Activated naive CD8-positive, alpha-beta T cell treated with anti-CD3 and anti-CD28 coated beads, Interleukin-2, amount 10 ng/mL, durations not matched to agents 7 days and 5 days (primary cell): ENCODE measurements at regions not wholly inside any gene's neighbourhood (a gene's known extent, or its start where the extent isn't known, plus 50 kb on each side); places are given as distances from the start of the nearest gene placed in this dataset.

ENCODE experiments used
- ATAC-seq: fragments of 150-1000 bp; cut with Tn5 transposase; one replicate; pipeline ENCODE4 v1.10.0; 2021; ENCODE audit warnings: low read depth, moderate library complexity
- POLR2A ChIA-PET: fragments of 350-600 bp; sonication (Branson Sonifier 250); formaldehyde crosslinking; loops from one replicate; lab custom pipeline; 2021; ENCODE audit warnings: antibody characterized with exemption; lab: Charles Lee
- DNase-seq: peaks from one replicate; pipeline ENCODE4 v3.0.0; 2021
- H3K27ac Mint-ChIP-seq: one replicate; pipeline ENCODE4 v1.8.0; 2022; ENCODE audit warnings: mild to moderate bottlenecking, mixed read lengths
- H3K27me3 Mint-ChIP-seq: one replicate; pipeline ENCODE4 v1.8.0; 2022; ENCODE audit warnings: mild to moderate bottlenecking, moderate library complexity, mixed read lengths
- H3K36me3 Mint-ChIP-seq: one replicate; pipeline ENCODE4 v1.8.0; 2021; ENCODE audit warnings: mild to moderate bottlenecking, mixed read lengths
- H3K4me1 Mint-ChIP-seq: one replicate; pipeline ENCODE4 v1.8.0; 2021; ENCODE audit warnings: mixed read lengths
- H3K4me3 Mint-ChIP-seq: one replicate; pipeline ENCODE4 v1.8.0; 2022; ENCODE audit warnings: mild to moderate bottlenecking, moderate library complexity, mixed read lengths
- H3K9me3 Mint-ChIP-seq: one replicate; pipeline ENCODE4 v1.8.0; 2021; ENCODE audit warnings: mixed read lengths

DNA sequence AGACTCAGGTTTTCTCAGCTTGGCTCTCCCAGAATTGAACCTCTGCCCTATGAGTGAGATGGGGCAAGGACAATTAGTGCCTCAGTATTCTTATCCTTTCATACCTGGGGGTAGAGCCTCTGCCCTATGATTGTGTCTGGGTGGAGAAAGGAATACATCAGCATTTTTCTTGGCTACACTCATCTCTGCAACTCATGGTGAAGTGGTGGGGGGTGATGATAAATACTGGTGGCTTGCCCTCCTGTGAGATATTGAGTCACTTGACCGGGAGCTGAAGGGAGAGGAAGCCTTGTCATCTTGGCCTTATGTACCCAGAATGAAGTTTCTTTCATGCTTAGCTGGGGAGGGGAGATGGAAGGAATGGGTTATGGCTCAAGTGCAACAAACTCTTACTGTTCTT, 71.3 kb upstream of the ENOX2 start:
- Mint-ChIP-seq H3K36me3 (no peaks in the 10 kb centered on the region), H3K4me1 (no peaks in the 10 kb centered on the region), H3K9me3 (no peaks in the 10 kb centered on the region), H3K4me3 (no peak overlapping the region), H3K27ac (no peak overlapping the region), H3K27me3 (peaks cover 7% of the 10 kb centered on the region)
- POLR2A ChIA-PET = no interaction called here
- DNase-seq (no peak), ATAC-seq (no peak)

GRCh38 chrX:130975947-130976346, 72.9 kb upstream of the ENOX2 start:
- DNase-seq = no peak
- no peaks in the 10 kb centered on the region for H3K9me3 Mint-ChIP-seq
- no peak overlapping the region for H3K4me3 Mint-ChIP-seq
- H3K4me1 Mint-ChIP-seq = no peaks in the 10 kb centered on the region
- no peak overlapping the region for H3K27ac Mint-ChIP-seq
- H3K36me3 Mint-ChIP-seq = no peaks in the 10 kb centered on the region
- POLR2A ChIA-PET = no interaction called here
- peak; percentile 54 for ATAC-seq
- peaks cover 10% of the 10 kb centered on the region for H3K27me3 Mint-ChIP-seq

DNA sequence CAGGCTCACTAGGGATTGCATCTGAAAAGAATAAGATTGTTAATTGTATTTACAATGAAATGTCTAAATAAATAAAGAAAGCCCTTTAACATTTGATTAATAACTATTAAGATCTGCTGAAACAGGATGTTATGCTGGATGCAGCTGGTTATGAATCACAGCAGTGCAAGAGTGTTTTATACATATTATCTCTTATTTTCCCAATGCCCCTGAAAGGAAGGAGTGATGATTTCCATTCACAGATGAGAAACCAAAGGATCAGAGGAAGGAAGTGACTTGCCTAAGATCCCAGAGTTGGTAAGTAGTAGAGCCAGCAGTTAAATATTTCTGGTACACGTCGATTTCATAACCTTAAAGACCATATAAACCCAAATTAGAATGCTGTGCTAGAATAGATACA, 76.3 kb upstream of the ARHGAP36 start:
- DNase-seq = no peak
- Mint-ChIP-seq H3K27me3 (peaks cover 14% of the 10 kb centered on the region), H3K27ac (no peak overlapping the region), H3K4me1 (no peaks in the 10 kb centered on the region), H3K36me3 (no peaks in the 10 kb centered on the region), H3K4me3 (no peak overlapping the region), H3K9me3 (no peaks in the 10 kb centered on the region)
- POLR2A ChIA-PET = no interaction called here
- no peak for ATAC-seq

GRCh38 chrX:130984782-130985181, 73.4 kb upstream of the ARHGAP36 start:
- ATAC-seq (no peak), DNase-seq (no peak)
- Mint-ChIP-seq H3K27ac (no peak overlapping the region), H3K27me3 (peaks cover 12% of the 10 kb centered on the region), H3K4me3 (no peak overlapping the region), H3K9me3 (no peaks in the 10 kb centered on the region), H3K36me3 (no peaks in the 10 kb centered on the region), H3K4me1 (no peaks in the 10 kb centered on the region)
- POLR2A ChIA-PET = no interaction called here

DNA sequence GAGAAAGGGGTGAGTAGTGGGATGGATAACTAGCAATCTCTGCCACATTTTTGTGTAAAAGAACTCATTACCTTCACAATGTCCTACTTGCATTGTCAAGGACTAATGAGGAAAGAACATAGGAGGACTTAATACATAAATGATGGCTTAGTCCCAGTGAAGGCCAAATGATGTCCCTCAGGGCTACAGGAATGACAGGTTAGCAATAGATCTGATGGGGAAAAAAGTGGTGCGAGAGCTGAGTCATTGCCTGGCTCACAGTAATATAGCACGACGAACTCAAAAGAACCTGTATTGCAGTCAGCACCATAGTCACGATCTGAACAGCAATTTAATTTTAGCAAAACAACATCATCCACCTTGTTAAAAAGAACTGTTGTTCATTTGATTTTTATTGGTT, 70.9 kb upstream of the ARHGAP36 start:
- POLR2A ChIA-PET = no interaction called here
- ATAC-seq = no peak

GRCh38 chrX:130990723-130991122, 67.4 kb upstream of the ARHGAP36 start:
- POLR2A ChIA-PET = no interaction called here
- Mint-ChIP-seq H3K27me3 (no peaks in the 10 kb centered on the region), H3K27ac (no peak overlapping the region), H3K4me3 (no peak overlapping the region), H3K9me3 (no peaks in the 10 kb centered on the region), H3K36me3 (no peaks in the 10 kb centered on the region), H3K4me1 (no peaks in the 10 kb centered on the region)
- DNase-seq (no peak), ATAC-seq (no peak)

More for the DNA sequence above, 70.9 kb upstream of the ARHGAP36 start:
- Mint-ChIP-seq H3K9me3 (no peaks in the 10 kb centered on the region), H3K36me3 (no peaks in the 10 kb centered on the region), H3K4me1 (no peaks in the 10 kb centered on the region), H3K27ac (no peak overlapping the region), H3K27me3 (peaks cover 5% of the 10 kb centered on the region), H3K4me3 (no peak overlapping the region)
- no peak for DNase-seq

DNA sequence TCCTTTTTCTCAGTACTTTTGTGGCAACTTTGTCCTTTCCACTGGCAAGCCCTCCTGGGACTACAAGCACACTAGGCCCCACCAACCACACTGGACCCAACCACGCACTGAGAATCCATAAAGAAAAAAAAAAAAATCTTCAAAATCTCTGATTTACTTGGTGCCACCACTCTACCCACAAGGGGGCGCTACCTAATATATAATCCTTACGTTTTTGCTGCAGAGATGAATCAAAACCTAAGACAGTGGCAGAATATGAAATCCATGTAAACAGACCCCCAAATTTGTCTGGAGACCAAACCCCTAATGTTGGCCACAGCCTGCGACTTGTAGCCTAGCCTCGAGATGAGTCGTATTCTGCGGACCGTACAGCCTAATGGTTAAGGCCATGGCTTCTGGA, 63.5 kb upstream of the ARHGAP36 start:
- DNase-seq = no peak
- Mint-ChIP-seq H3K27ac (no peak overlapping the region), H3K9me3 (no peaks in the 10 kb centered on the region), H3K4me1 (no peaks in the 10 kb centered on the region), H3K27me3 (no peaks in the 10 kb centered on the region), H3K36me3 (no peaks in the 10 kb centered on the region), H3K4me3 (no peak overlapping the region)
- ATAC-seq = no peak
- POLR2A ChIA-PET = no interaction called here

DNA sequence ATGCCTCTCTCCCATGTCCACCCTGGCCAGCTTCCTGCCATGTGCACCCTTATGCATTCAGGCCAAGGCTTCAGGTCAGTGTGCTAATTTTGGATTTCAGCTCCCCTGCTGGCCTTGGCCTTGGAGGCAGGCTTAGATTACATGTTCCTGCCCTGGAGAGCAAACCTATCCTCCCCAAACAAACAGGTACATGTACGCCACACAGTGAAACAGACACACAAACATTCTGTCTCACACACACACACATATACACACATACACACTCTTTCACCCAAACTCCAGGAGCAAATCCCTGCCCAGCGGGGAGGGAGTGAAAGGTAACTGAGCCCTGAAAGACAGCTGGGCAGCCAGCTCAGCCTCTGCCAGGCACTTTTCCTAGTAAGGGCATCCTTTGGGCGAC, 62.7 kb upstream of the ARHGAP36 start:
- no peaks in the 10 kb centered on the region for H3K9me3 Mint-ChIP-seq
- DNase-seq (no peak), ATAC-seq (no peak)
- no peaks in the 10 kb centered on the region for H3K4me1 Mint-ChIP-seq
- H3K27ac Mint-ChIP-seq = no peak overlapping the region
- no peaks in the 10 kb centered on the region for H3K27me3 Mint-ChIP-seq
- POLR2A ChIA-PET = no interaction called here
- H3K36me3 Mint-ChIP-seq = no peaks in the 10 kb centered on the region
- no peak overlapping the region for H3K4me3 Mint-ChIP-seq

DNA sequence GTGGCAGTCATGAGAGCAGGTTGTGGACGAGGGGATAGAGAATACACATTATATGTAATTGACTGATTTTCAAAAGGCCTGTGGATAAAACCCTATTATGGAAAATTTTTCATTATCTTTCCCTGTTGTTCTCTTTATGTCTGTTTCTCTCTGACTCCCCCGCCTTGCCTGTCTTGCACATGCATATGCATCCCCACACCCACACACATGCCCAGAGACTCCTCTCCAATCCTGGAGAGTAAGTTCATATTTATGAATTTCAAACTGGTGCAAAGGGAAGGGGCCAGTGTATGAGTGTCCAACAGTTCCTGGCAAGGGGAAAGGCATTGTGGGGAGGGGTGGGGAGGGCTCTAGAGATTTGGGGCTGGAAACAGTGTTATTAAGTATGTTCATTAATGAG, 60.8 kb upstream of the ARHGAP36 start:
- no peak overlapping the region for H3K4me3 Mint-ChIP-seq

GRCh38 chrX:130999360-130999759, 58.8 kb upstream of the ARHGAP36 start:
- H3K36me3 Mint-ChIP-seq = no peaks in the 10 kb centered on the region
- H3K4me1 Mint-ChIP-seq = no peaks in the 10 kb centered on the region
- no peaks in the 10 kb centered on the region for H3K27me3 Mint-ChIP-seq
- H3K4me3 Mint-ChIP-seq = no peak overlapping the region
- no peak overlapping the region for H3K27ac Mint-ChIP-seq
- no peak for DNase-seq
- POLR2A ChIA-PET = no interaction called here
- no peaks in the 10 kb centered on the region for H3K9me3 Mint-ChIP-seq
- no peak for ATAC-seq

More for the DNA sequence above, 60.8 kb upstream of the ARHGAP36 start:
- H3K27me3 Mint-ChIP-seq = no peaks in the 10 kb centered on the region
- DNase-seq = no peak
- no peak overlapping the region for H3K27ac Mint-ChIP-seq
- no peaks in the 10 kb centered on the region for H3K36me3 Mint-ChIP-seq
- POLR2A ChIA-PET = no interaction called here
- no peaks in the 10 kb centered on the region for H3K9me3 Mint-ChIP-seq
- no peaks in the 10 kb centered on the region for H3K4me1 Mint-ChIP-seq
- ATAC-seq = no peak
